Epithelial cell of esophagus (primary cell): ENCODE measurements at regions not wholly inside any gene's neighbourhood (a gene's known extent, or its start where the extent isn't known, plus 50 kb on each side); places are given as distances from the start of the nearest gene placed in this dataset.
"Not testable (repeated sequence)": the region's sequence is repeated elsewhere in the genome, so short reads cannot be mapped to it uniquely, and the experiment has no call there.

Experiments
- DNase-seq: peaks from one replicate; pipeline ENCODE4 v3.0.0; 2010; ENCODE audit warnings: low read depth
- H3K4me3 ChIP-seq: 2 replicates; pipeline ENCODE4 v1.5.1; 2011; ENCODE audit warnings: mild to moderate bottlenecking, low read length, control low read depth
- TF ChIP-seq, protein P1 (sequence below): IDR thresholded peaks from 2 replicates; pipeline ENCODE4 v1.5.1; 2011; ENCODE audit warnings: low read depth, mild to moderate bottlenecking, low read length, control low read depth, inconsistent platforms; ENCODE audit not compliant: insufficient read depth; ENCODE audit errors: missing control alignments

DNA sequence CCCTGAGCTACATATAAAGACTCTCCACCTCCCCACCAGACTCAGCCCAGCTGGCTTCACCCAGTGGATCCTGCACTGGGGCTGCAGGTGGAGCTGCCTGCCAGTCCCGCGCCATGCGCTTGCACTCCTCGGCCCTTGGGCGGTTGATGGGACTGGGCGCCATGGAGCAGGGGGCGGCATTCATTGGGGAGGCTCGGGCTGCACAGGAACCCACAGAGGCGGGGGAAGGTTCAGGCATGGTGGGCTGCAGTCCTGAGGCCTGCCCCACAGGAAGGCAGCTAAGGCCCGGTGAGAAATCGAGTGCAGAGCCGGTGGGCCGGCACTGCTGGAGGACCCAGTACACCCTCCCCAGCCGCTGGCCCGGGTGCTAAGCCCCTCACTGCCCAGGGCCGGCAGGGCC, 157.2 kb upstream of the GNAI1 start:
- TF ChIP-seq, protein P1, sequence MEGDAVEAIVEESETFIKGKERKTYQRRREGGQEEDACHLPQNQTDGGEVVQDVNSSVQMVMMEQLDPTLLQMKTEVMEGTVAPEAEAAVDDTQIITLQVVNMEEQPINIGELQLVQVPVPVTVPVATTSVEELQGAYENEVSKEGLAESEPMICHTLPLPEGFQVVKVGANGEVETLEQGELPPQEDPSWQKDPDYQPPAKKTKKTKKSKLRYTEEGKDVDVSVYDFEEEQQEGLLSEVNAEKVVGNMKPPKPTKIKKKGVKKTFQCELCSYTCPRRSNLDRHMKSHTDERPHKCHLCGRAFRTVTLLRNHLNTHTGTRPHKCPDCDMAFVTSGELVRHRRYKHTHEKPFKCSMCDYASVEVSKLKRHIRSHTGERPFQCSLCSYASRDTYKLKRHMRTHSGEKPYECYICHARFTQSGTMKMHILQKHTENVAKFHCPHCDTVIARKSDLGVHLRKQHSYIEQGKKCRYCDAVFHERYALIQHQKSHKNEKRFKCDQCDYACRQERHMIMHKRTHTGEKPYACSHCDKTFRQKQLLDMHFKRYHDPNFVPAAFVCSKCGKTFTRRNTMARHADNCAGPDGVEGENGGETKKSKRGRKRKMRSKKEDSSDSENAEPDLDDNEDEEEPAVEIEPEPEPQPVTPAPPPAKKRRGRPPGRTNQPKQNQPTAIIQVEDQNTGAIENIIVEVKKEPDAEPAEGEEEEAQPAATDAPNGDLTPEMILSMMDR, result no peak
- H3K4me3 ChIP-seq, result no peak overlapping the region
- no peak for DNase-seq

DNA sequence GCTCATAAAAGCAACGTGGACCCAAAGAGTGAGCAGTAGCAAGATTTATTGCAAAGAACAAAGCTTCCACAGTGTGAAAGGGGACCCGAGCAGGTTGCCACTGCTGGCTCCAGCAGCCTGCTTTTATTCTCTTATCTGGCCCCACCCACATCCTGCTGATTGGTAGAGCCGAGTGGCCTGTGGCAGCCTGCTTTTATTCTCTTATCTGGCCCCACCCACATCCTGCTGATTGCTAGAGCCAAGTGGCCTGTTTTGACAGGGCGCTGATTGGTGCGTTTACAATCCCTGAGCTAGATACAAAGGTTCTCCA, 158.0 kb upstream of the GNAI1 start:
- not testable (repeated sequence) for DNase-seq, H3K4me3 ChIP-seq

DNA sequence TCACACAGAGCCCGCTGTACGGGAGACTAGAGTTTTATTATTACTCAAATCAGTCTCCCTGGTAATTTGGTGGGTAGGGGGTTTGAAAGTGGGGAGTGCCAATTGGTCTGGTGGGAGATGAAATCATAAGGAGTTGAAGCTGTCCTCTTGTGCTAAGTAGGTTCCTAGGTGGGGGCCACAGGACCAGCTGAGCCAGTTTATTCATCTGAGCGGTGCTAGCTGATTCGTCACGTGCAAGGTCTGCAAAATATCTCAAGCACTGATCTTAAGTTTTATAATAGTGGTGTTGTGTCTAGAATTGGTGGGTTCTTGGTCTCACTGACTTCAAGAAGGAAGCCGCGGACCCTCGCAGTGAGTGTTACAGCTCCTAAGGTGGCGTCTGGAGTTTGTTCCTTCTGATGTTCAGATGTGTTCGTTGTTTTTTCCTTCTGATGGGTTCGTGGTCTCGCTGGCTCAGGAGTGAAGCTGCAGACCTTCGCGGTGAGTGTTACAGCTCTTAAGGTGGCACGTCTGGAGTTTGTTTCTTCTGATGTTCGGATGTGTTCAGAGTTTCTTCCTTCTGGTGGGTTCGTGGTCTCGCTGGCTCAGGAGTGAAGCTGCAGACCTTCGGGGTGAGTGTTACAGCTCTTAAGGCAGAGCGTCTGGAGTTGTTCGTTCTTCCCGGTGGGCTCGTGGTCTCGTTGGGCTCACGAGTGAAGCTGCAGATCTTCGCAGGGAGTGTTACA, 158.5 kb upstream of the GNAI1 start:
- not testable (repeated sequence) for DNase-seq, H3K4me3 ChIP-seq

DNA sequence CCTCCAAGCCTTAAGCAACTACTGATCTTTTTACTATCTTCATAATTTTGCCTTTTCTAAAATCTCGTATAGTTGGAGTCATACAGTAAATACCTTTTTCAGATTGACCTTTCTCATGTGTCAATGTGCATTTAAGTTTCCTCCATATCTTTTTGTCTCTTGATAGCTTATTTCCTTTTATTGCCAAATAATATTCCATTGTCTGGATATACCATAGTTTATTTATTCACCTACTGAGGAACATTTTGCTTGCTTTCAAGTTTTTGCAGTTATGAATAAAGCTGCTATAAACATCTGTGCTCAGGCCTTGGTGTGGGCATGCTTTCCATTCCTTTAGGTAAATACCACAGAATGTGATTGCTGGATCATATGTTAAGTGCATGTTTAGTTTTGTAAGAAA, 161.2 kb upstream of the GNAI1 start:
- no peak overlapping the region for H3K4me3 ChIP-seq
- TF ChIP-seq, protein P1, result no peak
- DNase-seq, result no peak

DNA sequence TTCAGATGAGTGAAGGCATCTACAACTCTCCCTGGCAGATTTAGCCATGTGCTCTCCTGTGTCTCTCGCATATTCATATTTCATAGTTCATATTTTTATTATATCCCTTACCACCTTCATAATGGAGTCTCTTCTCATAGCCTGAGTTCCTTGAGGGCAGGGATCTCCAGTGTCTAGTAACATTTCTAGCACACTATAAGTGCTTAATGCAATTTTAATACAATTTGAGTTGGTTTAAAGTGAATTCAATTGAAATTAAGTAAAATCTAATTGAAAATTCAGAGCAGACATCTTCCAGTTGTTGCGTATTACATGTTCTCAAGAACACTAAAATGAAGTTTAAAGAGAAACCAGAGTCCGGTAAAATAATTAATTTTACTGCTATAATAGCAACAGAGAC, 163.6 kb upstream of the GNAI1 start:
- DNase-seq, result no peak
- H3K4me3 ChIP-seq, result no peak overlapping the region
- TF ChIP-seq, protein P1, result no peak

DNA sequence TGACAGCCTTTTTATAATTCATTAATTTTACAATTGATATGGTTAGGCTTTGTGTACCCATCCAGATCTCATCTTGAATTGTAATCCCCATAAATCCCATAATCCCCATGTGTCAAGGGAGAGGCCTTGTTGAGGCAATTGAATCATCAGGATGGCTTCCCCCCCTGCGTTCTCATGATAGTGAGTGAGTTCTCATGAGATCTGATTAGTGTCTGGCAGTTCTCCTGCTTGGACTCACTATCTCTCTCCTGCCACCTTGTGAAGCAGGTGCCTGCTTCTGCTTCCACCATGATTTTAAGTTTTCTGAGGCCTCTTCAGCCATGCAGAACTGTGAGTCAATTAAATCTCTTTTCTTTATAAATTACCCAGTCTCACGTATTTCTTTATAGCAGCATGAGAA, 165.7 kb upstream of the GNAI1 start:
- DNase-seq, result no peak
- TF ChIP-seq, protein P1, result no peak
- H3K4me3 ChIP-seq, result no peak overlapping the region

DNA sequence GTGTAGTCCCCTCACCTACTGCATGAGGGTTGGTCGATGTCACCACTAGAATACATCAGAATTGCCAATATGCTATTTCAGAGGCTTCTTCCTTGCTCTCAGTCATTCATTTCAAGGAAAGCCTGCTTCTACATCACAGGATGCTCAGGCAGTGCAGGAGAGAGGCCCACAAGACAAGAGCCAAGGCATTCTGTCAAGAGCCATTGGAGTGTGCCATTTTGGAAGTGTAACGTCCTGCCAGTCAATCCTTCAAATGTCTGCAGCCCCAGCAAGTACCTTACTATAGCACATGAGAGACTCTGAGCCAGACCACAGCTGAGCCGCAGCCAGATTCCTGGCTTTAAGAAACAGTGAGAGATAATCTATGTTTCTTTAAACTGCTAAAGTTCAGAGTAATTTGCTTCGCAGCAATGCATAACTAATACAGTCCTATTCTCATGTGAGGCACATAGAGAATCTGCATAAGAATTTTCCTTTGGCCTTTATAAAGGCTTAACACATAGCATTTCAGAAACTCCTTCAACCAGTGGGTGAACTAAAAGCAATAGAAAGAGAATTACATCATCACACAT, 166.5 kb upstream of the GNAI1 start:
- DNase-seq, result no peak
- TF ChIP-seq, protein P1, result no peak
- no peak overlapping the region for H3K4me3 ChIP-seq

DNA sequence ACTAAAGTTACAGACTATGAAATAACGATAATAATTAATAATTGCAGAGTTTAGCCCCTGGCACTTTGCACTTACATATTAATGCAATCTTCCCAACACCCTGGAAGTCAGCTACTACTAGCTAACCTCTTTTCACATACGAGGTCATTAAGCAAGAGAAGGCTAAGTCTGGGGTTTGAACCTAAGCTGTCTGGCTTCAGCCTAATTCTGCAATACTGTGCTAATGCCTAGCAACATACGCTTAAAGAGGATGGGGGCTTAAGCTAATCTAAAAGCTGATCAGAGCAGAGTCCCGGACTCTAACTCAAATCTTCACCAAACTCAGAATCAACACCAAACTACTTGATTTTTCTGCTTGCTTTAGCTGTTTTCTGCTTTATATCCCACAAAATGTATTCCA, 168.7 kb upstream of the GNAI1 start:
- DNase-seq, result no peak
- TF ChIP-seq, protein P1, result no peak
- no peak overlapping the region for H3K4me3 ChIP-seq
